ENCODE measurements at regions not wholly inside any gene's neighbourhood (a gene's known extent, or its start where the extent isn't known, plus 50 kb on each side); places are given as distances from the start of the nearest gene placed in this dataset.

GRCh38 chr6:150651808-150652470 lies 52.3 kb downstream of the PLEKHG1 start:
- no peak for DNase-seq (ENCODE audit: low read depth)

- no peak for DNase-seq (ENCODE audit: low read depth)
Observed at GRCh38 chr6:150652848-150653613, 53.3 kb downstream of the PLEKHG1 start.

DNA sequence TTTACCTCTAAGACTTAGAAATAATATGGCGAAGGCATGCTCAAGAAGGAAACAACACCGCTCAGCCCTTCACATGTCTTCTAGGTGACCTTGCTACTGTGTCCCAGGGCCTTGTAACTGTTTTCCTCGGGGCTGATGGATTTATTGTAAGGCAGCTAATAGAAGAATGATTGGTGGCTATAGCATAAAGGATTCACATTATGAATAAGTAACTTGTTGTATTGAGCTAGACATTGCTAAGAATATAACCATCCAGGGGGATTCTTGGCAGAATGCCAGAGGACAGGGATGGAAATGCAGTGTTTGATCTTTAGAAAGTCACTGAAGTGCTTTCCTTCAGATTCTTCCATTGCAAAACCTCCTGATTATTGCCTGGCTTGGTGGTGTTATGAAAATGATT lies 54.9 kb downstream of the PLEKHG1 start:
- no peak for DNase-seq (ENCODE audit: low read depth)

- no peak for DNase-seq (ENCODE audit: low read depth)
Observed at GRCh38 chr6:150656156-150656555, 56.5 kb downstream of the PLEKHG1 start.

DNA sequence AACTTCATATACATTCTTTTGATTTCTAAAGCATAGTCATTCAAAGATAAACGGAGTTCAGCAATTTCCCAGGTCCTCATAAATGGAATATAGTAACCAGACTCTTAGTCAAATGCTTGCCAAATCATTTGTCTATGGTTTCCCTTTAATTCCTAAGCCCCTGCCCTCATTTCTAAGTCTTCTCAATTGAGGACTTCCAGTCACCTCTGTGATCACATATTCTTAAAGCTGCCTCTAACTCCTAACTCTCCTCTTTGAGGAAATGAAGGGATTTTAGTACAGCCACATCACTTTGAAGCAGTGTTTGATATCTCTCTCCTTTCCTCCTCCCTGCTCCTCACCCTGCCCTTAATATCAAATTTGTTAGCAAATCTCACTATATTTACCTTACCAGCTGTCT lies 58.7 kb downstream of the PLEKHG1 start:
- no peak for DNase-seq (ENCODE audit: low read depth)

GRCh38 chr6:150659046-150659763 lies 59.5 kb downstream of the PLEKHG1 start:
- DNase-seq (ENCODE audit: low read depth) = no peak

DNA sequence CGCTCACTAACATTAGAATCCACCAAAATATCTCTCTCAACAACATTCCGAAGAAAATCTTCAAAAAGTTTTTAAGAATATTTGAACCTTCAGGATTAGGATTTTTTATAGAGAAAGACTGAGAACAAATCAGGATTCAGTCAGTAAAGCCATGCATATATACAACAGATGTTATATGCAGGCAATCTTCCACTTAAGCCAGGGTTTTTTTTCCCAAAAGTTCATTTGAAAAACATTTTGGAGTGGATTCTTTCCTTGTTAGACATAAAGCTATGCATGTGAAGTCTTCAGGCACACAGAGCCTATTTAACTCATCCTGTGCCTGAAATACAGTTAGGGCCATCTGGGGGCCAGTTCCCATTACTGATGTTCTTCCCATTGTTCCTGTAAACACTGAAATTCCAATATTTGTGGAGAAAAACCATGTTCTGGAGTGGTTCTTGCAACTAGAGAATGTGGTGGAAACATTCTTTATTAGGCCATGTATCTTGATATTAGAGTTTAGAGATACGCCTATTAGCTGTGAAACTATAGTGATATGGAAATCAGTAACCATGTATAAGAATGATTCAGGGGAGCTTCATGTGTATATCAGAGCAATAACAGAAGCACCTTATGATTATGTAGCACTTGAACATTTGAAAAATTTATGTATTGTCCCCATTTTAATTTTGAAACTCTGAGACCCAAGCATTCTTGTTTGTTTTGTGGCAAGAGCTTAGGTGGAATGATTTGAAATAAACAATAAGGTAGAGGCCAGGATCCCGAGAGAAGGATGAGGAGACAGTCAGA lies 61.7 kb downstream of the PLEKHG1 start:
- no peak for DNase-seq (ENCODE audit: low read depth)

GRCh38 chr6:150662814-150663213 lies 63.1 kb downstream of the PLEKHG1 start:
- no peak for DNase-seq (ENCODE audit: low read depth)

- DNase-seq (ENCODE audit: low read depth) = no peak
Observed at GRCh38 chr6:150664091-150664490, 64.4 kb downstream of the PLEKHG1 start.

GRCh38 chr6:150666071-150666470 lies 66.4 kb downstream of the PLEKHG1 start:
- DNase-seq (ENCODE audit: low read depth) = no peak

- DNase-seq (ENCODE audit: low read depth) = no peak
Observed at GRCh38 chr6:150667359-150667758, 67.7 kb downstream of the PLEKHG1 start.

GRCh38 chr6:150667977-150668716 lies 68.5 kb downstream of the PLEKHG1 start:
- no peak for DNase-seq (ENCODE audit: low read depth)

- no peak for DNase-seq (ENCODE audit: low read depth)
Observed at GRCh38 chr6:150668900-150669302, 69.2 kb downstream of the PLEKHG1 start.

- no peak for DNase-seq (ENCODE audit: low read depth)
Observed at GRCh38 chr6:150670311-150670710, 70.6 kb downstream of the PLEKHG1 start.

DNA sequence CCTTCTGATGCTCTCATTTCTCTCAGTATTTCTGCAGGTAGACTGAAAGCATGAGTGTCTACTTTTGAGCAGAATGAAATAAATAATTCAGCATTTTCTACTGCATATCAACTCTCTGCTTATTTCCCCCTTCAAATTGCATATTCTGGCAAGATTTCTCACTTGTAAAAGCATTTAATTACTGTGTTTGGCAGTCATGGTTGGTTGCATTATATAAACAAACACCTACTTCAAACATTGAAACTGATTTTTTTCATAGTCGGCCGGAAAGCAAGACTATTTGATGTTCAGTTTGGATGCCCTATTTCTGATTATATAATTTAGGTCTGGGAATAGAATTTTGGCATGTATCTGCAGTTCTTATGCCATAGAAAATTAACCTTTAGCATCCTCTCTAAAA lies 73.1 kb downstream of the PLEKHG1 start:
- no peak for DNase-seq (ENCODE audit: low read depth)

- no peak for DNase-seq (ENCODE audit: low read depth)
Observed at GRCh38 chr6:150673720-150674346, 74.1 kb downstream of the PLEKHG1 start.

GRCh38 chr6:150676344-150676743 lies 76.7 kb downstream of the PLEKHG1 start:
- no peak for DNase-seq (ENCODE audit: low read depth)

- DNase-seq (ENCODE audit: low read depth) = no peak
Observed at GRCh38 chr6:150676772-150677171, 77.1 kb downstream of the PLEKHG1 start.

GRCh38 chr6:150680510-150680909 lies 80.8 kb downstream of the PLEKHG1 start:
- DNase-seq (ENCODE audit: low read depth) = no peak

- no peak for DNase-seq (ENCODE audit: low read depth)
Observed at GRCh38 chr6:150681578-150682395, 82.1 kb downstream of the PLEKHG1 start.

Data from activated gamma-delta T cell treated with anti-CD3 and anti-CD28 coated beads, Interleukin-2, amount 50 U/mL, for 16 hours (primary cell).